ENCODE measurements at regions not wholly inside any gene's neighbourhood (a gene's known extent, or its start where the extent isn't known, plus 50 kb on each side); places are given as distances from the start of the nearest gene placed in this dataset.

DNA sequence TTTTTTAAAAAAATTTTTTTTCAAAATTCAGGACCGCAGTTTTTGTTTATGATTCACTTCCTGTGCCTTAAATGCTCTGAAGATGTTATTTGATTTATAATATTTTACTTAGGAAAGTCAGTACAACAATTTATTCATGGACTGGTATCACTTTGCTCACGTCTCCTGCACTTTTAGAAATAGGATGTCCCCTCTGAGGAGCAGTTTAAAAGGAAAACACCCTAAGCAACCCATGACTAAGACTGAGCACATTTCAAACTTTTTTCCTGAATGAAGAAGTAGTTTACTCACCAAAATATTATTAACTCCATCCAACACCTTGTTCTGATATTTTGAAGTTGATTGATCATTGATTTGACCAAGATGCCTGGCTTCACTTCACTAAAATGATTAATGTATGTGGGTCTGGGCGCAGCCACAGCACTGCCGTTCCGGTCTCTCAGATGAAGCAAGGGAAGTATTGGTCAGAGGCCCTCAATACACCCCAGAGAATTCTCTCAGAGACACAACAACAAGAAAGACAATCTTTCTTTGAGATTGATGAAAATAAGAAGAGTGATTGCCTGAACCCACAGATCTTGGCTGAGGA lies 223.9 kb downstream of the TGFB2 start:
- TF ChIP-seq, protein P1, sequence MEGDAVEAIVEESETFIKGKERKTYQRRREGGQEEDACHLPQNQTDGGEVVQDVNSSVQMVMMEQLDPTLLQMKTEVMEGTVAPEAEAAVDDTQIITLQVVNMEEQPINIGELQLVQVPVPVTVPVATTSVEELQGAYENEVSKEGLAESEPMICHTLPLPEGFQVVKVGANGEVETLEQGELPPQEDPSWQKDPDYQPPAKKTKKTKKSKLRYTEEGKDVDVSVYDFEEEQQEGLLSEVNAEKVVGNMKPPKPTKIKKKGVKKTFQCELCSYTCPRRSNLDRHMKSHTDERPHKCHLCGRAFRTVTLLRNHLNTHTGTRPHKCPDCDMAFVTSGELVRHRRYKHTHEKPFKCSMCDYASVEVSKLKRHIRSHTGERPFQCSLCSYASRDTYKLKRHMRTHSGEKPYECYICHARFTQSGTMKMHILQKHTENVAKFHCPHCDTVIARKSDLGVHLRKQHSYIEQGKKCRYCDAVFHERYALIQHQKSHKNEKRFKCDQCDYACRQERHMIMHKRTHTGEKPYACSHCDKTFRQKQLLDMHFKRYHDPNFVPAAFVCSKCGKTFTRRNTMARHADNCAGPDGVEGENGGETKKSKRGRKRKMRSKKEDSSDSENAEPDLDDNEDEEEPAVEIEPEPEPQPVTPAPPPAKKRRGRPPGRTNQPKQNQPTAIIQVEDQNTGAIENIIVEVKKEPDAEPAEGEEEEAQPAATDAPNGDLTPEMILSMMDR (IDR thresholded peaks at IDR 0.05), result no peak
- TF ChIP-seq POLR2A (IDR thresholded peaks at IDR 0.05), result no peak

Data from upper lobe of left lung (tissue), 4 donors.